ELR (cell line): ENCODE measurements at regions not wholly inside any gene's neighbourhood (a gene's known extent, or its start where the extent isn't known, plus 50 kb on each side); places are given as distances from the start of the nearest gene placed in this dataset.
"Not testable (repeated sequence)": the region's sequence is repeated elsewhere in the genome, so short reads cannot be mapped to it uniquely, and the experiment has no call there.

ENCODE experiments used
- DNase-seq: peaks from one replicate; pipeline ENCODE4 v3.0.0-alpha.2; 2015; ENCODE audit warnings: low read depth

DNA sequence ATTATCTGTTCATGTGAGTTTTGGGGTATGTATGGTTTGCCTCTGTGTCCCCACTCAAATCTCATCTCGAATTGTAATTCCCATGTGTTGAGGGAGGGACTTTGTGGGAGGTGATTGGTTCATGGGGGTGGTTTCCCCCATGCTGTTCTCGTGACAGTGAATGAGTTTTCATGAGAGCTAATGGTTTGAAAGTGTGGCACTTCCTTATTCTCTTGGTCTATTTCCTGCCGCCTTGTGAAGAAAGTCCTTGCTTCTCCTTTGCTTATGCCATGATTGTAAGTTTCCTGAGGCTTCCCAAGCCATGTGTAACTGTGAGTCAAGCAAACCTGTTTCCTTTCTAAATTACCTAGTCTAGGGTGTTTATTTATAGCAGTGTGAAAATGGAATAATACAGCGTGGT, 128.1 kb upstream of the HS3ST4 start:
- no peak for DNase-seq

- DNase-seq, result not testable (repeated sequence)
Measured at GRCh38 chr16:25561723-25562122, 130.0 kb upstream of the HS3ST4 start.

DNA sequence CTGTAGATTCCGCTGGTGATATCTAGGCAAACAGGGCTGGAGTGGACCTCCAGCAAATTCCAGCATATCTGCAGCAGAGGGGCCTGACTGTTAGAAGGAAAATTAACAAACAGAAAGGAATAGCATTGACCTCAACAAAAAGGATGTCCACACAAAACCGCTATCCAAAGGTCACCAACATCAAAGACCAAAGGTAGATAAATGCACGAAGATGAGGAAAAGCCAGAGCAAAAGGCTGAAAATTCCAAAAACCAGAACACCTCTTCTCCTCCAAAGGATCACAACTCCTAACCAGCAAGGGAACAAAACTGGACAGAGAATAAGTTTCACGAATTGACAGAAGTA, 134.8 kb upstream of the HS3ST4 start:
- not testable (repeated sequence) for DNase-seq

GRCh38 chr16:25556289-25556967, 135.3 kb upstream of the HS3ST4 start:
- DNase-seq, result not testable (repeated sequence)

DNA sequence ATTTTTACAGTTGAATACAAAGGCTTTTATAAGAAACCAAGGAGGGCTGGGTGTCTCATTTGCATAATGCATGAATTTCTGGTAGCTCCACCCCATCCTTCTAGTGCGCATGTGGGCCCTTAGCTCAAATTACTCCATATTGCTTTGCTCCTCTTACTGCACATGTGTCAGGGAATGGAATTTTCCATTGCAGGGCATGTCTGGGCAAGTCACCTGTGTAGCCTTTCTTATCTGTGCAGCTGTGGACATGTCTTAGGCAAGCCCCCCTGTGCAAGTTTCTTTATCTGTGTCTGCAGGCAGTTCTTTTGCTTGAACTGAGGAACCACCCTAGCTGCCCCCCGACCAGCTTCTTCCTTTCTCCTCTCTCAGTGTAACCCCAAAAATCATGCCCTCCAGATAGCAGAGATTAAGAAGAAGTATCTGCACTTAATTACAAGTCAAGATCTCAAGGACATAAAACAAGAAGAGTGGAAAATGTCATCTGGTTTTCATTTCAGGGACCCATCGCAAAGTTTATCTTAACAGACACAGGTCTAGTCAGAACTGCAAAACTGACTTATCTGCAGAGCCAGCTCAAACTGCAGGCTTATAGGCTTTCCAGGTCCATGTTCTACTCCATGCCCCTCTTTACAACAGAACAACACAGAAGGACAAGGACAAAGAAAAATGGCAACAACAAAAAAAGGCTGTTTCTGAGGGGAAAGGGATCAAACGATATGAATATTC, 137.9 kb upstream of the HS3ST4 start:
- DNase-seq, result no peak

DNA sequence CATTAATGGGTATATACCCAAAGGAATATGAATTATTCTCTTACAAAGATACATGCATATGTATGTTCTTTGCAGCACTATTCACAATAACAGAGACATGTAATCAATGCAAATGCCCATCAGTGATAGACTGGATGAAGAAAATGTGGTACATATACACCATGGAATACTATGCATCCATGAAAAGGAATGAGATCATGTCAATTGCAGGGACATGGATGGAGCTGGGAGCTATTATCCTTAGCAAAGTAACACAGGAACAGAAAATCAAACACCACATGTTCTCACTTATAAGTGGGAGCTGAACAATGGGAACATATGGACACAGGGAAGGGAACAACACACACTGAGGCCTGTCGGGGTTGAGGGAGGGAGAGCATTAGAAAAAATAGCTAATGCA, 141.1 kb upstream of the HS3ST4 start:
- DNase-seq, result no peak

- no peak for DNase-seq
Measured at GRCh38 chr16:25546791-25547190, 145.0 kb upstream of the HS3ST4 start.

GRCh38 chr16:25544294-25544693, 147.5 kb upstream of the HS3ST4 start:
- no peak for DNase-seq

DNA sequence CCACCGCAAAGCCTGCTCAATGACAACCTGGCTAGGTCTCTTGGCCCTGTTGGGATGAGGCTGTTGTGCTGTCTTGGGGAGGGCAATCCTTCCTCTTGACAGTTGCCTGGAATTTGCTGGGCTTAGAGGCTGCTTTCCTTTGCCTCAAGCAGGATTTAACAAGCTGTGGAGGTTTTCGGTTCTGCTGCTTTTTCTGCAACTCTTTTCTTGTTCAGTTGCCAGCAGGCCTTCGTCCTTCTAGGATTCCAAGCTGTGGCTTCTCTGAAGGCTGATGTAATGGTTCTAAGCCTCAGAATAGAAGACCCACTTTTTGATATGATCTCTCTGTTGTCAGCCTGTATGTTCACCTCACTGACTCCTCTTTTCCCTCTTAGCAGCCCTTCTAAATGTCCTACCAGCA, 149.5 kb upstream of the HS3ST4 start:
- DNase-seq, result no peak

DNA sequence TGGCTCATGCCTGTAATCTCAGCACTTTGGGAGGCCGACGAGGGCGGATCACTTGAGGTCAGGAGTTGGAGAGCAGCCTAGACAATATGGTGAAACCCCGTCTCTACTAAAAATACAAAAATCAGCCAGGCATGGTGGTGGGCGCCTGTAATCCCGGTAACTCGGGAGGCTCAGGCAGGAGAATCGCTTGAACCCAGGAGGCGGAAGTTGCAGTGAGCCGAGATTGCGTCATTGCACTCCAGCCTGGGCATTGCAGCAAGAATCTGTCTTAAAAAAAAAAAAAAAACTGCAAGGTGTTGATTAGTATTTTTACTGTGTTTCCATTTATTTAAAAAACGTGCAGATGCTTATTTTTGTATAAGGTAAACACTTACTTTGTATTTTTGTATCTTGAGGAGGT, 152.0 kb upstream of the HS3ST4 start:
- DNase-seq, result not testable (repeated sequence)

DNA sequence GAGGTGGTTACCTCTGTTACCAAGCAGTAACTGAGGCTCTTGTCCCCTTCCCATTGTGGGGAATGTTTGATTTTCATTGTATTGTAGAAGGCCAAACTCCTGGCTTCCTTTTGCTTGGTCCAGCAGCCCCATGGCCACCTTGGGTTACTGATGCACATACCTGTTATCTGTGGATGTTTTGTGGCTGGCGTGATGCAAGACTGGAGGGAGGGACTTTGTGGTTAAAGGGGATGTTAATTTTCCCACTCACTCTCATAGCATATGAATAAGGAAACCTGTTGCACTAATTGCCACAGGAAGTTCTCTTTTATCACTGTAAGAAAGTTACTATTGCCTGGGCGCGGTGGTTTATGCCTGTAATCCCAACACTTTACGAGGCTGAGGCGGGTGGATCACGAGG, 168.6 kb upstream of the HS3ST4 start:
- DNase-seq, result no peak

DNA sequence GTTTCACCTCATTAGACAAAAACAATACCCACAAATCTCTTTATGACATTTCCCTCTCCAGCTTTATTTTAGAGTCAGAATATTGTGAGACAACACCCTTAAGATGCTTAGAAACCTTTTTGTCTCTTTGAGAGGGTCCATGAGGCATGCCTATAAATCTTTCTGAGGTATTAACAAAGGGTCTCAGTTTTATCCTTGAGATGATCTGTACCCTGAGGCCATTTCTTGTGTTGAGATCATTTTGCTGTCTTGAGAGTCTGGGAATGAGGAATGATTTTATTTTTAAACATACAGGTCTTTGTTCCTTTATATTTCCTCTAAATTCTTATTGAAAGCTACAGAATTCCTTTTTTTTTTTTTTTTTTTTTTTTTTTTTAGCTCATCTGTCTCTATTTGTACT, 179.7 kb upstream of the HS3ST4 start:
- no peak for DNase-seq

- no peak for DNase-seq
Measured at GRCh38 chr16:25509456-25509855, 182.3 kb upstream of the HS3ST4 start.

DNA sequence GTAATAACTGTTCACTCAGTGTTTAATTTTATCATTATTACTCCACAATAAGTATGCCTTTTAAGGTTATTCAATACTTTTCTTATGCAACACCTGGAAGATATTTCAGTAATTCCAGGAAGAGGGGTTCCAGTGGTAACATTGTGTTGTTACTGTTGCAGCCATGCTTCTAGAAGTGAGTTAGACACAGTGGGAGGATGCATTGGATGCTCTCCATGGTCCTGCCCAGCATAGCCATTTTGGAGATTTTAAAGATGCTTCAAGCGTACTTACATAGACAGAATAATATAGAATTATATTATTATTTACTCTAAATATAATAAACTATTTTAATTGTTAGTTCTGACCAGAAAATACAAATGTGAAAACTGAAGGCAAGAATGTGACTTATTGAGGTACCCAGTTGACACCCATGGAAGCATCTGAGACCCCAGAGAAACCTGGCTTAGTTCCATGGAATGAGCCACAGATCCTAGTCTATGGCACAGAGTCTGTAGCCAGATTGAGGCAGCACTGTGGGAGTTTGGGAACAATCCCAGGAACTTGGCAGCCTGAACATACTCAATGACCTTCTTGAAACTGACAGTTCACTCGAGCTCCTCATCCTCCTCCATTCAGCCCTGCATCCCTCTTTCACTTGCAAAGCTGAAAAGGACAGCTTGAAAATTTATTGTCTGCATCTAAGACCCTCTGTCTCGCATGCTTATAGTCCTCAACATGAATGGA, 190.1 kb upstream of the HS3ST4 start:
- no peak for DNase-seq

DNA sequence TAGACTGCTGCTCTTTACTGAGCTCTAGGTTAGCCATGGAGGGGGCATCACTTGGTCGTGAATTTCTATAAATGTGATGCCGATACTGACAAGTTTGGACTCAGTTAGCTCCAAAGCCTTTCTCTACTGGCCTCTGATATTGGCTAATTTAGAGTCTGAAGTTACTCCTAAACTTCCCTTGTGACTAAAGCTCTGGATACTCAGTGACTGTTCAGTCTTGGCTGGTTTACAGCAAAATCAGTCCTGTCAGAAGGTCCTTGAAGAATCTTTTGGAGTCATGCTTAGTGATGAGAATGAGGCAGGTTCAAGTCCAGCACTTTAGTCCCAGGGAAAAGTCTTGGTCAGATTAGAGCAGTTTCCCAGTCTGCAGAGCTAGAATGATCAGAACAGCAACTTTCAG, 197.5 kb upstream of the HS3ST4 start:
- no peak for DNase-seq

- DNase-seq, result no peak
Measured at GRCh38 chr16:25493136-25493811, 198.5 kb upstream of the HS3ST4 start.

- DNase-seq, result no peak
Measured at GRCh38 chr16:25488435-25488834, 203.3 kb upstream of the HS3ST4 start.

- no peak for DNase-seq
Measured at GRCh38 chr16:25487888-25488287, 203.9 kb upstream of the HS3ST4 start.

DNA sequence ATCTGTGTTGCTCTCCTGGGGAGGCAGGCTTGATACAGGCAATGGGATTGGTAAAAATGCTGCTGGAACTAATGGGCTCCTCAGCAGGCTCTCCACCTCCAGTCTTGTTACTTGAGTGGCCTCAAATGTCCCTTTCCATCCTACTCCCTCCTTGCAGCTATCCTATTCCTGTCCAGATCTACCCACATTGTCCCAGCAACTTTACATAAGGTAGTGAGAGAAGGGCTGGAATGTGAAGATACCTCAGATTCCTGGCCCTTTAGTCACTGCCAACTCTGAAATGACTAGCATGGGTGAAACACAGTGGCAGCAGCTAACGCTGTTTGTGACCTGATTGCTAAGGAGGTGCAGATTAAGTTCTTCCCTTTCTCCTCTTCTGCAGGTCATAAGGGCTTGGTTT, 210.1 kb upstream of the HS3ST4 start:
- no peak for DNase-seq

GRCh38 chr16:25478476-25478875, 213.3 kb upstream of the HS3ST4 start:
- DNase-seq, result no peak

- DNase-seq, result no peak
Measured at GRCh38 chr16:25464058-25464457, 206.4 kb upstream of the ZKSCAN2 start.

GRCh38 chr16:25449802-25450201, 192.2 kb upstream of the ZKSCAN2 start:
- DNase-seq, result no peak

DNA sequence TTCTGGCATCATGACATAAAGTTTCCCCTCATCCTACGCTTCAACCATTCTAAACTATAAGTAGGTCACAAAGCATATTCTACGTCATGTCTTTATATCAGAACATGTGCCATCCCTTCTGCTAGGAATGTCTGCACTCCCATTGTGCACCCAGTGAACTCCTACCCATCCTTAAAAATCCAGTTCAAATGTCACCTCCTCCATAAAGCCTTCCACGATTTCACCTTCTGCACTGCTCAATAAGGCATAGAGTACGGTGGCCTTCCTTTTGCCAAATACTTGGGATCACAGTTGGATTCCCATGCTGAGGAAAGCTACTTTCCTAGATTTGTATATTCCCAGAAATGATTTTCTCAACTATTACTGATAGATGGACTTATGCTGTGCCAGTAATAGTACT, 186.3 kb upstream of the ZKSCAN2 start:
- no peak for DNase-seq
